ENCODE measurements at regions not wholly inside any gene's neighbourhood (a gene's known extent, or its start where the extent isn't known, plus 50 kb on each side); places are given as distances from the start of the nearest gene placed in this dataset.

GRCh38 chr1:69494221-69494620 is 73.5 kb upstream of the LRRC7 start:
- H3K79me2 ChIP-seq (ENCODE audit: insufficient read depth) = no peaks in the 10 kb centered on the region
- CTCF ChIA-PET = no interaction called here
- POLR2A ChIA-PET = no interaction called here
- H3K4me1 ChIP-seq (ENCODE audit: control insufficient read depth in 1 of 2, insufficient read depth in 2 of 2, low read depth in 1 of 2, low read length in 1 of 2) = no peaks in the 10 kb centered on the region
- H2AFZ ChIP-seq (ENCODE audit: low read depth) = no peak overlapping the region
- no peaks in the 10 kb centered on the region for H4K20me1 ChIP-seq (ENCODE audit: insufficient read depth)
- TF ChIP-seq, protein P1, sequence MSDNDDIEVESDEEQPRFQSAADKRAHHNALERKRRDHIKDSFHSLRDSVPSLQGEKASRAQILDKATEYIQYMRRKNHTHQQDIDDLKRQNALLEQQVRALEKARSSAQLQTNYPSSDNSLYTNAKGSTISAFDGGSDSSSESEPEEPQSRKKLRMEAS (IDR thresholded peaks at IDR 0.05; ENCODE audit: low read depth) = no peak
- no peak for TF ChIP-seq TCF12 (IDR thresholded peaks at IDR 0.05)
- no peak for TF ChIP-seq GATA2 (CRISPR knock-in tag; IDR thresholded peaks at IDR 0.05)
- TF ChIP-seq SMC3 (IDR thresholded peaks at IDR 0.05; ENCODE audit: low read depth, low read length) = no peak
- TF ChIP-seq, protein P2, sequence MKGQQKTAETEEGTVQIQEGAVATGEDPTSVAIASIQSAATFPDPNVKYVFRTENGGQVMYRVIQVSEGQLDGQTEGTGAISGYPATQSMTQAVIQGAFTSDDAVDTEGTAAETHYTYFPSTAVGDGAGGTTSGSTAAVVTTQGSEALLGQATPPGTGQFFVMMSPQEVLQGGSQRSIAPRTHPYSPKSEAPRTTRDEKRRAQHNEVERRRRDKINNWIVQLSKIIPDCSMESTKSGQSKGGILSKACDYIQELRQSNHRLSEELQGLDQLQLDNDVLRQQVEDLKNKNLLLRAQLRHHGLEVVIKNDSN (IDR thresholded peaks at IDR 0.05; ENCODE audit: borderline replicate concordance, low read depth) = no peak
- TF ChIP-seq USF2 (IDR thresholded peaks at IDR 0.05; ENCODE audit: borderline replicate concordance, low read depth, low read length) = no peak
- TF ChIP-seq FOXJ3 (CRISPR knock-in tag; IDR thresholded peaks at IDR 0.05) = no peak
- no peaks in the 10 kb centered on the region for H3K36me3 ChIP-seq (replicated peaks in 1 of 2; ENCODE audit: control insufficient read depth in 1 of 2, insufficient read depth in 2 of 2, low read length in 1 of 2)
- H3F3A ChIP-seq (replicated peaks; ENCODE audit: insufficient read depth) = no peaks in the 10 kb centered on the region
- DNase-seq = no peak
- H3K9me3 ChIP-seq = no peaks in the 10 kb centered on the region
- no peak overlapping the region for H3K4me3 ChIP-seq (ENCODE audit: low read depth in 2 of 2, low read length in 1 of 2)
- no peaks in the 10 kb centered on the region for H3K27me3 ChIP-seq (ENCODE audit: insufficient read depth)
- H3K9me2 ChIP-seq = no peaks in the 10 kb centered on the region
- no peak overlapping the region for H3K4me2 ChIP-seq
- no peak overlapping the region for H3K9ac ChIP-seq
- H3K27ac ChIP-seq (ENCODE audit: low read depth in 2 of 2, low read length in 1 of 2) = no peak overlapping the region

DNA sequence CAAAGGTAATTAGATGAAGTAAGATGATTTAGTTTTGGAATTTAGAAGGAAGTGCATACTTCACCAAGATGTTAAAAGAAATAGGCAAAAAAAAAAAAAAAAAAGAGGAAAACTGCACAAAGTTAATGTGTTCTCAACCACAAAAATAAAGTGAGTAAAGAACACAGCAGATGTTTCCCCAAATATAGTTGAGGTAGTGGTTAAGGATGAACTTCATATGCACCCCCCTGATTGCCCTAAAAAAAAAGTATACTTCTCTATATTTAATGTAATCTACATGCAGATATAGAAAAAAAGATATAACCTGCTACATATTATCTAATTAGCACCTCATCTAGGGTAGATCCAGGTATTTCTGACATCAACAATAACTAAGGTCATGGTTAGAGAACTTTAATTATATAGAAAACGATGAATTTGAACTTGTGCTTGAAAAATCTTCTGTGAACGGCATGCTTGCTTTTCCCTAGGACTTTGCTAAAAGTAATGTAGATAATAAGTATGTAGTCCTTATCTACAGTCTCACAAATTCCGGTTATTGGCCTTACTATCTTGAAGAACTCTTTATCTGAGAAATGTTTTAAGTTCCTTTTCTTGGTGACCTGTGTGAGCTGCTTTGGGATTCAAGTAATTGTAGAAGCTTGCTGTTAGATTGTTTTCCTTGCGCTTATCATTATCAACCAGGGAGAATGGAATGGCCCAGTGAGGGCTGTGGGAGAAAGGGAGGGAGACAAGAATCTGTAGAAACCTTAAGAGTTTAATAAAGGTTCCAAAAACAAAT is 70.1 kb upstream of the LRRC7 start:
- TF ChIP-seq USF2 (IDR thresholded peaks at IDR 0.05; ENCODE audit: borderline replicate concordance, low read depth, low read length) (no peak), CTCF (IDR thresholded peaks at IDR 0.05) (no peak), RFX5 (IDR thresholded peaks at IDR 0.05; ENCODE audit: low read length) (no peak), REST (IDR thresholded peaks at IDR 0.05; ENCODE audit: low read depth, low read length) (no peak)
- no peak overlapping the region for H3K27ac ChIP-seq (ENCODE audit: low read depth in 2 of 2, low read length in 1 of 2)
- CTCF ChIA-PET = no interaction called here

More for the DNA sequence above, 70.1 kb upstream of the LRRC7 start:
- Histone ChIP-seq H3K79me2 (ENCODE audit: insufficient read depth) (no peaks in the 10 kb centered on the region), H4K20me1 (ENCODE audit: insufficient read depth) (no peaks in the 10 kb centered on the region), H3K4me1 (ENCODE audit: control insufficient read depth in 1 of 2, insufficient read depth in 2 of 2, low read depth in 1 of 2, low read length in 1 of 2) (no peaks in the 10 kb centered on the region), H2AFZ (ENCODE audit: low read depth) (no peak overlapping the region), H3K9ac (no peak overlapping the region), H3K9me3 (no peaks in the 10 kb centered on the region), H3K27me3 (ENCODE audit: insufficient read depth) (no peaks in the 10 kb centered on the region), H3F3A (replicated peaks; ENCODE audit: insufficient read depth) (no peaks in the 10 kb centered on the region), H3K9me2 (no peaks in the 10 kb centered on the region), H3K4me2 (no peak overlapping the region), H3K36me3 (replicated peaks in 1 of 2; ENCODE audit: control insufficient read depth in 1 of 2, insufficient read depth in 2 of 2, low read length in 1 of 2) (no peaks in the 10 kb centered on the region), H3K4me3 (ENCODE audit: low read depth in 2 of 2, low read length in 1 of 2) (no peak overlapping the region)
- POLR2A ChIA-PET = no interaction called here
- DNase-seq = no peak
- WGBS (ENCODE audit: low lambda C conversion rate) = 57% methylated on average over 4 of the region's 4 CpGs

All from SK-N-SH (cell line).